ENCODE measurements at regions not wholly inside any gene's neighbourhood (a gene's known extent, or its start where the extent isn't known, plus 50 kb on each side); places are given as distances from the start of the nearest gene placed in this dataset.

- TF ChIP-seq CTCF (IDR thresholded peaks at IDR 0.05): no peak
- no peak for TF ChIP-seq POLR2A (IDR thresholded peaks at IDR 0.05)
These were observed 75.8 kb downstream of the SDC1 start for GRCh38 chr2:20148923-20149702.
